WTC11 (cell line): ENCODE measurements at regions not wholly inside any gene's neighbourhood (a gene's known extent, or its start where the extent isn't known, plus 50 kb on each side); places are given as distances from the start of the nearest gene placed in this dataset.

Experiments
- FOXJ3 ChIP-seq: sonication (generic); formaldehyde crosslinking; IDR thresholded peaks from 2 replicates; pipeline ENCODE4 v1.9.0; 2021; ENCODE audit warnings: missing genetic modification reagents, mild to moderate bottlenecking, borderline replicate concordance
- JUN ChIP-seq: sonication (generic); formaldehyde crosslinking; IDR thresholded peaks from 2 replicates; pipeline ENCODE4 v1.8.0; 2023; ENCODE audit warnings: mild to moderate bottlenecking, missing genetic modification reagents
- NR1H2 ChIP-seq: sonication (generic); formaldehyde crosslinking; IDR thresholded peaks from 2 replicates; pipeline ENCODE4 v1.9.0; 2021; ENCODE audit warnings: mild to moderate bottlenecking, moderate library complexity, missing genetic modification reagents
- NR2C2 ChIP-seq: sonication (generic); formaldehyde crosslinking; IDR thresholded peaks from 2 replicates; pipeline ENCODE4 v1.8.0; 2022; ENCODE audit warnings: mild to moderate bottlenecking, missing genetic modification reagents
- TEAD4 ChIP-seq: sonication (generic); formaldehyde crosslinking; IDR thresholded peaks from 2 replicates; pipeline ENCODE4 v1.8.0; 2022; ENCODE audit warnings: mild to moderate bottlenecking, missing genetic modification reagents
- ZNF138 ChIP-seq: sonication (generic); formaldehyde crosslinking; conservative IDR thresholded peaks from 2 replicates; pipeline ENCODE4 v1.8.1; 2022; ENCODE audit warnings: mild to moderate bottlenecking, moderate library complexity, missing genetic modification reagents
- ZNF219 ChIP-seq: sonication (generic); formaldehyde crosslinking; IDR thresholded peaks from 2 replicates; pipeline ENCODE4 v1.8.0; 2023; ENCODE audit warnings: missing genetic modification reagents, mild to moderate bottlenecking, borderline replicate concordance
- TF ChIP-seq, protein P1 (sequence below): sonication (generic); formaldehyde crosslinking; IDR thresholded peaks from 2 replicates; pipeline ENCODE4 v1.8.0; 2023; ENCODE audit warnings: missing genetic modification reagents
- TF ChIP-seq, protein P2 (sequence below): fragments of 200-600 bp; IDR thresholded peaks from 2 replicates; pipeline ENCODE4 v1.8.0; 2022; ENCODE audit warnings: antibody characterized with exemption
- TF ChIP-seq, protein P3 (sequence below): sonication (generic); formaldehyde crosslinking; IDR thresholded peaks from 2 replicates; pipeline ENCODE4 v1.8.1; 2023; ENCODE audit warnings: mild to moderate bottlenecking, missing genetic modification reagents

DNA sequence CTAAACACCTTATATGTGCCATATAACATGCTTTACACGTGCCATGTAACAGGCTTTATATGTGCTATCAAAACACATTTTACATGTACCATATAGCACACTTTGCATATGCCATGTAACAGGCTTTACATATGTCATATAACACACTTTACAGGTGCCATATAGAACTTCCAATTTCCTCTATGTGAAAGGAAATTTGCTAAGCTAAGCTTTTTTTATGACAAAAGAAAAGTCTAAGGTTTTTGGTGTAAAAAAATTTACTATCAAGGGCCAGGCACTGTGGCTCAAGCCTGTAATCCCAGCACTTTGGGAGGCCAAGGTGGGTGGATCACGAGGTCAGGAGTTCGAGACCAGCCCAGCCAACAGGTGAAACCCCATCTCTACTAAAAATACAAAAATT is 136.5 kb downstream of the AKAIN1 start:
- TF ChIP-seq ZNF219 (CRISPR knock-in tag) (no peak), NR2C2 (CRISPR knock-in tag) (no peak), FOXJ3 (no peak), NR1H2 (CRISPR knock-in tag) (no peak), TEAD4 (CRISPR knock-in tag) (no peak), ZNF138 (no peak), JUN (CRISPR knock-in tag) (no peak)
- TF ChIP-seq, protein P1, sequence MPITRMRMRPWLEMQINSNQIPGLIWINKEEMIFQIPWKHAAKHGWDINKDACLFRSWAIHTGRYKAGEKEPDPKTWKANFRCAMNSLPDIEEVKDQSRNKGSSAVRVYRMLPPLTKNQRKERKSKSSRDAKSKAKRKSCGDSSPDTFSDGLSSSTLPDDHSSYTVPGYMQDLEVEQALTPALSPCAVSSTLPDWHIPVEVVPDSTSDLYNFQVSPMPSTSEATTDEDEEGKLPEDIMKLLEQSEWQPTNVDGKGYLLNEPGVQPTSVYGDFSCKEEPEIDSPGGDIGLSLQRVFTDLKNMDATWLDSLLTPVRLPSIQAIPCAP: no peak
- TF ChIP-seq, protein P2, sequence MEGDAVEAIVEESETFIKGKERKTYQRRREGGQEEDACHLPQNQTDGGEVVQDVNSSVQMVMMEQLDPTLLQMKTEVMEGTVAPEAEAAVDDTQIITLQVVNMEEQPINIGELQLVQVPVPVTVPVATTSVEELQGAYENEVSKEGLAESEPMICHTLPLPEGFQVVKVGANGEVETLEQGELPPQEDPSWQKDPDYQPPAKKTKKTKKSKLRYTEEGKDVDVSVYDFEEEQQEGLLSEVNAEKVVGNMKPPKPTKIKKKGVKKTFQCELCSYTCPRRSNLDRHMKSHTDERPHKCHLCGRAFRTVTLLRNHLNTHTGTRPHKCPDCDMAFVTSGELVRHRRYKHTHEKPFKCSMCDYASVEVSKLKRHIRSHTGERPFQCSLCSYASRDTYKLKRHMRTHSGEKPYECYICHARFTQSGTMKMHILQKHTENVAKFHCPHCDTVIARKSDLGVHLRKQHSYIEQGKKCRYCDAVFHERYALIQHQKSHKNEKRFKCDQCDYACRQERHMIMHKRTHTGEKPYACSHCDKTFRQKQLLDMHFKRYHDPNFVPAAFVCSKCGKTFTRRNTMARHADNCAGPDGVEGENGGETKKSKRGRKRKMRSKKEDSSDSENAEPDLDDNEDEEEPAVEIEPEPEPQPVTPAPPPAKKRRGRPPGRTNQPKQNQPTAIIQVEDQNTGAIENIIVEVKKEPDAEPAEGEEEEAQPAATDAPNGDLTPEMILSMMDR: no peak
- TF ChIP-seq, protein P3, sequence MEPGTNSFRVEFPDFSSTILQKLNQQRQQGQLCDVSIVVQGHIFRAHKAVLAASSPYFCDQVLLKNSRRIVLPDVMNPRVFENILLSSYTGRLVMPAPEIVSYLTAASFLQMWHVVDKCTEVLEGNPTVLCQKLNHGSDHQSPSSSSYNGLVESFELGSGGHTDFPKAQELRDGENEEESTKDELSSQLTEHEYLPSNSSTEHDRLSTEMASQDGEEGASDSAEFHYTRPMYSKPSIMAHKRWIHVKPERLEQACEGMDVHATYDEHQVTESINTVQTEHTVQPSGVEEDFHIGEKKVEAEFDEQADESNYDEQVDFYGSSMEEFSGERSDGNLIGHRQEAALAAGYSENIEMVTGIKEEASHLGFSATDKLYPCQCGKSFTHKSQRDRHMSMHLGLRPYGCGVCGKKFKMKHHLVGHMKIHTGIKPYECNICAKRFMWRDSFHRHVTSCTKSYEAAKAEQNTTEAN (CRISPR knock-in tag): no peak
